Testis (tissue), 2 donors: ENCODE measurements at regions not wholly inside any gene's neighbourhood (a gene's known extent, or its start where the extent isn't known, plus 50 kb on each side); places are given as distances from the start of the nearest gene placed in this dataset.

Source experiments
- CTCF ChIP-seq, 3 experiments: fragments of 450-650 bp in 2 of 3; fragments of 200-600 bp in 1 of 3; sonication (generic) in 1 of 3; IDR thresholded peaks; one replicate each; pipeline ENCODE4 v1.5.1; 2016 to 2019; ENCODE audit warnings: antibody characterized with exemption in 3 of 3, mild to moderate bottlenecking in 2 of 3, moderate library complexity in 1 of 3
- POLR2A ChIP-seq: fragments of 450-650 bp; IDR thresholded peaks from one replicate; pipeline ENCODE4 v1.6.1; 2017; ENCODE audit warnings: antibody characterized with exemption, mild to moderate bottlenecking, moderate library complexity

GRCh38 chr1:30332116-30333094 lies 391.0 kb downstream of the MATN1 start:
- TF ChIP-seq CTCF (IDR thresholded peaks at IDR 0.05), result no peak
- TF ChIP-seq POLR2A, result no peak
